Fibroblast of skin of back (primary cell): ENCODE measurements at regions not wholly inside any gene's neighbourhood (a gene's known extent, or its start where the extent isn't known, plus 50 kb on each side); places are given as distances from the start of the nearest gene placed in this dataset.
"Not testable (repeated sequence)": the region's sequence is repeated elsewhere in the genome, so short reads cannot be mapped to it uniquely, and the experiment has no call there.

Experiments
- DNase-seq: peaks from one replicate; pipeline ENCODE4 v3.0.0-alpha.2; 2013

- DNase-seq, result no peak
Measured at GRCh38 chr3:182412066-182412465, 381.2 kb upstream of the ATP11B start.

GRCh38 chr3:182413061-182413460 is 380.2 kb upstream of the ATP11B start:
- DNase-seq, result no peak

GRCh38 chr3:182413682-182414081 is 379.6 kb upstream of the ATP11B start:
- DNase-seq, result no peak

- DNase-seq, result peak; percentile 2
Measured at GRCh38 chr3:182414586-182414985, 378.7 kb upstream of the ATP11B start.

DNA sequence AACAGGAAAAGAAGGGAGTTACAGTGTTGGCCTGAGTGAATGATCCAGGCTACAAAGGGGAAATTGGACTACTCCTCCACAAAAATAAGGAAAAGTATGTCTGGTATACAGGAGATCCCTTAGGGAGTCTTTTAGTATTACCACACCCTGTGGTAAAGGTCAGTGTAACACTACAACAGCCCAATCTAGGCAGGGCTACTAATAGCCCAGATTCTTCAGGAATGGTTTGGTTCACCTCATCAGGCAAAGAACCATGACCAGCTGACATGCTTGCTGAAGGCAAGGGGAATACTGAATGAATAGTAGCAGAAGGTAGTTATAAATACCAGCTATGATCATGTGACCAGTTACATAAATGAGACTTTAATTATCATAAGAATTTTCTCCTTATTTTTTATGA is 372.6 kb upstream of the ATP11B start:
- DNase-seq, result no peak

GRCh38 chr3:182424006-182424405 is 369.3 kb upstream of the ATP11B start:
- DNase-seq, result no peak

DNA sequence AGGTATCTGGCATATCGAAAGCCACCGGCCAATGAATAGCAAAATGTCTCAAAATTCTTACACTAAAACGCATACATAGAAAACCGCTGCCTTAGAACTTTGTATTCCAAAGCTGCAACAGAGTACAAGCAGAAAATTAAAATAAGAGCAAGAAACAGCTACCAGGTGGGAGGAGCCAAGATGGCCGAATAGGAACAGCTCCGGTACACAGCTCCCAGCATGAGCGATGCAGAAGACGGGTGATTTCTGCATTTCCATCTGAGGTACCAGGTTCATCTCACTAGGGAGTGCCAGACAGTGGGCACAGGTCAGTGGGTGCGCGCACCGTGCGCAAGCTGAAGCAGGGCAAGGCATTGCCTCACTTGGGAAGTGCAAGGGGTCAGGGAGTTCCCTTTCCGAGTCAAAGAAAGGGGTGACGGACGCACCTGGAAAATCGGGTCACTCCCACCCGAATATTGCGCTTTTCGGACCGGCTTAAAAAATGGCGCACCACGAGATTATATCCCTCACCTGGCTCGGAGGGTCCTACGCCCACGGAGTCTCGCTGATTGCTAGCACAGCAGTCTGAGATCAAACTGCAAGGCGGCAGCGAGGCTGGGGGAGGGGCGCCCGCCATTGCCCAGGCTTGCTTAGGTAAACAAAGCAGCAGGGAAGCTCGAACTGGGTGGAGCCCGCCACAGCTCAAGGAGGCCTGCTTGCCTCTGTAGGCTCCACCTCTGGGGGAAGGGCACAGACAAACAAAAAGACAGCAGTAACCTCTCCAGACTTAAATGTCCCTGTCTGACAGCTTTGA is 367.2 kb upstream of the ATP11B start:
- not testable (repeated sequence) for DNase-seq

GRCh38 chr3:182431972-182432371 is 361.3 kb upstream of the ATP11B start:
- DNase-seq, result not testable (repeated sequence)

DNA sequence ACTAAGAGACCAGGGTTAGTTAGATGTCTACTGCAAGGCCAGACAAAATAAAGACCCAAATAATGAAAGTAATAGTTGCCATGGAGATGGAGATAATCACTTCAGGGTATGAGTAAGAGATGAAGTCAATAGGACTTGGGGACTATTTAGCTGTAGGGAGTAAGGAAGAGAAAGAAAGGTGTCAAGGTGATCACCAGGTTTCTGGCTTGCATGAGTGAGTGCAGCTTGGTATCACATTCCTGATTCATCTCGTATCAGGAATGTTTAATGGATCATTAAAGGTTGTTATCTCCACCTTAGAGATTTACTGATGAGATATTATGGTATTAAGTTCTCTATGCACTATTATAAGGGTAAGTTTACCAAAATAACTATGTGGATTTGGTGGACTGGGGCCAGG is 357.4 kb upstream of the ATP11B start:
- no peak for DNase-seq

- no peak for DNase-seq
Measured at GRCh38 chr3:182436547-182436946, 356.8 kb upstream of the ATP11B start.

GRCh38 chr3:182438398-182438797 is 354.9 kb upstream of the ATP11B start:
- no peak for DNase-seq

DNA sequence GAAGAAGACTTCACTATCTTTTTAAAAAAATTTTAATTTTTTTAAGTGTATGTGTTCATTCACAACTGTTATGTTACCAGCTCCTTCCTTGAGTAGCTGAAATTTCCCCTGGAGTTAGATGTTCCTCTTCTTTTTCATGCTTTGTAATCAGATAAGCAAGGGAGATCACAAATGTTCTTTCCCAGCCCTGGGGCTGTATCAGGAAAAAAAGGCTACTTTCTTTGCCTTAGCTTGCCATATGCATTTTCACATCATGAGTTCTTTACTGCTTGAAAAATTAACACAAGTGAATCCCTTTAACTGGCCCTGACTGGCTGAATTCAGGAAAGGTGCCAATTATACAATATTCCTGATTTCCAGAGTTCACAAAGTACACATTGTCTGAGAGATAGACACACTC is 353.2 kb upstream of the ATP11B start:
- DNase-seq, result no peak

GRCh38 chr3:182445576-182445975 is 347.7 kb upstream of the ATP11B start:
- DNase-seq, result no peak

DNA sequence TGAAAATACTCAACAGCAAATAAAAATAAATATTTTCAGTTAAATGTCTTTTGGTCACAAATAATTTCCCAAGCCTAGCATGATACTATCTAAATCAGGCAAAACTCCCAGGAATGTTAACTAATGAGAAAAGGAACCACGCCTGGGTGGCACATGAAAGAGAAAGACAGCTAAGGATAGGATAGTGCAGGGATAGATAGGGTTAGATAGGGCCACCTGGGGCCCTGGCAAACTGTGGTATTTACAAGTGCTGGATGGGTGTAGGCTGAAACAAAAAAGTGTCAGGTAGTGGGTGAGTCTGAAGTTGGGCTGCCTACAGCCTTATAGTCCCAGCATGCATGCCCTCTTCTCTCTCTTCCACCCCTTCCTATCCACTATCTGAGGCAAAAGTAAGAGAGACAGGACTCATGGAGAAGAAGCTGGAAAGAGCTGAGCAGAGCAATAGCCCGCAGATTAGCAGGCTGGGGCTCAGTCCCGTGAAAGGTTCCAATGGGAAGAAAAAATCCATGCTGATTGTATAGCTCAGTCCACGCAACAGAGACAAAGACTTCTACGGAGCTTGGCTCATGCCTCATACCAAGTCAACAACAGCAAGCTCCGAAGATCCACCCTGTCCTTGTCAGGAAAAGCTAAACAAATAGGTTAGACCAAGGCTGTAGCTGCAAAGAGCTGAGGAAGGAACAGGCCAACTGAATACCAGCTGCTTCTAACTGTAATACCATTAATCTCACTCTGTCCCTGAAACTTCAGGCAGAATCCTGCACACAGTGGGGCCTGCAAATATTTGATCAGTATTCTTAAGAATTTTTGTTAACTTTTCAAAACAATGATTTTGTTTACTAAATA is 342.1 kb upstream of the ATP11B start:
- no peak for DNase-seq

GRCh38 chr3:182451871-182452270 is 341.4 kb upstream of the ATP11B start:
- no peak for DNase-seq

GRCh38 chr3:182455011-182455410 is 338.3 kb upstream of the ATP11B start:
- no peak for DNase-seq

GRCh38 chr3:182460303-182460702 is 333.0 kb upstream of the ATP11B start:
- DNase-seq, result no peak

GRCh38 chr3:182462152-182462551 is 331.2 kb upstream of the ATP11B start:
- DNase-seq, result no peak

DNA sequence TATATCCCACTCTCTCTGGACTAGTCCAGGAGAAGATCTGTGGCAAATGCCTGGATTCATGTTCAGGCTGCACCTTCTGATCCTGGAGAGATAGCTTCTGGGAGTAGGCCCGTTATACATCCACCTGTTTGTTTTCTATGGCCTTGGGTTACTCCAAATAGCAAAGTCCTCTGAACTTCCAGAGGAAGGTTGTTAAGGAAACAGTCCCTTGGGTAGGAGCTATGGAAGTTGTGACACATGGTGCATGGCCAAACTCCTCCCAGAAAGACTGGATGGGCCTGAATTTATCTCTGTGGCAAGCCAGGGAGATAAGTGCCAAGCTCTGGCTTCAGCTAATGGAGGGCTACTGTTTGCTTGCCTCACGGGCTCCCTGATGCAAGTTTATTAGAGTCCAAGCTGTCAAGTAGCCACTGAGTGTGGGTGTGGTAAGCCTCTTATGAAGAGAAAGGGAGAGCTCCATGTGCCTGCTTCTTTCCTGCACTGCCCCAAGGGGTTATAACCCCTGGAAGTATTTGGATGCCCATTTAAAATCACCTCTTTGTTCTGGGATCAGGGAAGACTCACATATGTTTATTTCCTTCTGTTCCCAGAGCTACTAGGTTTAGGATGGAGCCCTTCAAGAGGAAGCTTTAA is 328.7 kb upstream of the ATP11B start:
- DNase-seq, result no peak

GRCh38 chr3:182465301-182466185 is 327.8 kb upstream of the ATP11B start:
- no peak for DNase-seq

GRCh38 chr3:182469086-182469485 is 324.2 kb upstream of the ATP11B start:
- DNase-seq, result peak; percentile 71

GRCh38 chr3:182470187-182470586 is 323.1 kb upstream of the ATP11B start:
- DNase-seq, result peak; percentile 43
